GM12865 (cell line): ENCODE measurements at regions not wholly inside any gene's neighbourhood (a gene's known extent, or its start where the extent isn't known, plus 50 kb on each side); places are given as distances from the start of the nearest gene placed in this dataset.

ENCODE experiments used
- DNase-seq: peaks from one replicate; pipeline ENCODE4 v3.0.0; 2010; ENCODE audit warnings: low read depth
- H3K4me3 ChIP-seq: 2 replicates; pipeline ENCODE4 v1.5.1; 2011; ENCODE audit warnings: mild to moderate bottlenecking, low read depth, low read length, control low read depth
- CTCF ChIP-seq: IDR thresholded peaks from 2 replicates; pipeline ENCODE4 v1.5.1; 2011; ENCODE audit warnings: low read length, control low read depth, low read depth, inconsistent platforms; ENCODE audit not compliant: insufficient read depth; ENCODE audit errors: missing control alignments

- no peak overlapping the region for H3K4me3 ChIP-seq
- no peak for DNase-seq
- no peak for TF ChIP-seq CTCF
These were observed 286.5 kb upstream of the CDH7 start for GRCh38 chr18:65464361-65464760.

GRCh38 chr18:65459741-65460140, 291.1 kb upstream of the CDH7 start:
- no peak for TF ChIP-seq CTCF

GRCh38 chr18:65458871-65459270, 291.9 kb upstream of the CDH7 start:
- no peak for TF ChIP-seq CTCF
- no peak overlapping the region for H3K4me3 ChIP-seq
- no peak for DNase-seq

More at GRCh38 chr18:65459741-65460140, 291.1 kb upstream of the CDH7 start:
- no peak for DNase-seq
- no peak overlapping the region for H3K4me3 ChIP-seq

GRCh38 chr18:65439188-65439587, 311.6 kb upstream of the CDH7 start:
- no peak overlapping the region for H3K4me3 ChIP-seq
- DNase-seq, result no peak
- no peak for TF ChIP-seq CTCF

GRCh38 chr18:65436430-65436829, 314.4 kb upstream of the CDH7 start:
- no peak for DNase-seq
- H3K4me3 ChIP-seq, result no peak overlapping the region
- TF ChIP-seq CTCF, result no peak

- no peak for DNase-seq
- no peak for TF ChIP-seq CTCF
- H3K4me3 ChIP-seq, result no peak overlapping the region
These were observed 315.3 kb upstream of the CDH7 start for GRCh38 chr18:65435534-65435933.

- no peak overlapping the region for H3K4me3 ChIP-seq
These were observed 321.2 kb upstream of the CDH7 start for GRCh38 chr18:65429601-65430000.

More at GRCh38 chr18:65429601-65430000, 321.2 kb upstream of the CDH7 start:
- TF ChIP-seq CTCF, result no peak
- no peak for DNase-seq
